ENCODE measurements at regions not wholly inside any gene's neighbourhood (a gene's known extent, or its start where the extent isn't known, plus 50 kb on each side); places are given as distances from the start of the nearest gene placed in this dataset.

DNA sequence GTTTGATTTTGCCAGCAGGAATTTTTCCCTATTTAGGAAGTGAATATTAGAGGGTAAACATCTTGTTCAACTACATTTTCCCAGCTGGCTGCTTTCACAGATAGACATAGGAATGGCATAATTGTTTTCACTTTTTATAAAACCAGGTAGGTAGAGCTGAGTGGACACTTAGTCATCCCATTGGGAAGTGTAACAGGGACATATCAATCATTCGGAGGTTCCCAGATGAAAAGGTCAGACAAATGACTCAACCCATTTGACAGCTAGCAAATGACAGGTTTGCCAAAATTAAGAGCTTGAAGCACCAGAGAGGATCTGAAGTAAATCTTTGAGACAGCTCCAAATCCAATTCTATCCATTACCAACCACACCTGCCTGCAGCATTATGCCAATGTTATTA is 205.3 kb downstream of the SLC39A8 start:
- TF ChIP-seq EZH2 (IDR thresholded peaks at IDR 0.05; ENCODE audit: borderline replicate concordance): no peak
- TF ChIP-seq, protein P1, sequence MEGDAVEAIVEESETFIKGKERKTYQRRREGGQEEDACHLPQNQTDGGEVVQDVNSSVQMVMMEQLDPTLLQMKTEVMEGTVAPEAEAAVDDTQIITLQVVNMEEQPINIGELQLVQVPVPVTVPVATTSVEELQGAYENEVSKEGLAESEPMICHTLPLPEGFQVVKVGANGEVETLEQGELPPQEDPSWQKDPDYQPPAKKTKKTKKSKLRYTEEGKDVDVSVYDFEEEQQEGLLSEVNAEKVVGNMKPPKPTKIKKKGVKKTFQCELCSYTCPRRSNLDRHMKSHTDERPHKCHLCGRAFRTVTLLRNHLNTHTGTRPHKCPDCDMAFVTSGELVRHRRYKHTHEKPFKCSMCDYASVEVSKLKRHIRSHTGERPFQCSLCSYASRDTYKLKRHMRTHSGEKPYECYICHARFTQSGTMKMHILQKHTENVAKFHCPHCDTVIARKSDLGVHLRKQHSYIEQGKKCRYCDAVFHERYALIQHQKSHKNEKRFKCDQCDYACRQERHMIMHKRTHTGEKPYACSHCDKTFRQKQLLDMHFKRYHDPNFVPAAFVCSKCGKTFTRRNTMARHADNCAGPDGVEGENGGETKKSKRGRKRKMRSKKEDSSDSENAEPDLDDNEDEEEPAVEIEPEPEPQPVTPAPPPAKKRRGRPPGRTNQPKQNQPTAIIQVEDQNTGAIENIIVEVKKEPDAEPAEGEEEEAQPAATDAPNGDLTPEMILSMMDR (IDR thresholded peaks at IDR 0.05; ENCODE audit: poor library complexity): no peak
